Pancreas (tissue), 10 donors: ENCODE measurements at regions not wholly inside any gene's neighbourhood (a gene's known extent, or its start where the extent isn't known, plus 50 kb on each side); places are given as distances from the start of the nearest gene placed in this dataset.

Source experiments
- ATAC-seq, 4 donors: fragments of 200-7000 bp; cut with Tn5 transposase; one replicate each; pipeline versions ENCODE4 v1.8.0 to v1.9.1; 2020; ENCODE audit warnings: mild to moderate bottlenecking in 4 of 4, moderate library complexity in 4 of 4
- DNase-seq, 6 donors: peaks; one replicate each; pipeline ENCODE4 v3.0.0-alpha.2; 2020
- FAIRE-seq: peaks from 2 replicates; lab custom pipeline; 2012; peaks lifted over from hg19 to GRCh38; lab: Jason Lieb, UNC
- H3K27ac ChIP-seq, 4 donors: fragments of 200-600 bp; sonication (generic); 1 replicate in 3 of 4; 2 replicates in 1 of 4; pipeline versions ENCODE4 v1.5.0 to v1.8.0; 2020
- H3K27me3 ChIP-seq, 4 donors: fragments of 200-600 bp; one replicate each; pipeline ENCODE4 v1.8.0; 2021
- H3K36me3 ChIP-seq, 3 donors: fragments of 200-600 bp; sonication (generic) in 1 of 3; one replicate each; pipeline versions ENCODE4 v1.5.0 to v1.8.0; 2020 to 2021
- H3K4me1 ChIP-seq, 3 donors: fragments of 200-600 bp; one replicate each; pipeline ENCODE4 v1.8.0; 2021
- H3K4me3 ChIP-seq, 4 donors: fragments of 200-600 bp; sonication (generic) in 2 of 4; one replicate each; pipeline versions ENCODE4 v1.5.0 to v1.8.0; 2020 to 2021
- H3K9me3 ChIP-seq, 4 donors: fragments of 200-600 bp; one replicate each; pipeline ENCODE4 v1.8.0; 2021
- WGBS, 2 donors: extraction: QIAGEN DNeasy Blood & Tissue Kit; methylation state at CpG; one replicate each; pipeline ENCODE4 v1.1.7; 2013; 5-methylcytosine and 5-hydroxymethylcytosine counted together
- intact Hi-C, 3 donors: fragments of 100-400 bp; cut with DNase I; formaldehyde crosslinking; loops; one replicate each; pipeline versions ENCODE4 v1.11.1 to v1.14.2; 2022
- TF ChIP-seq, protein P1 (sequence below), 4 donors: fragments of 200-600 bp; sonication (generic) in 3 of 4; IDR thresholded peaks; one replicate each; pipeline versions ENCODE4 v1.5.0 to v1.8.0; 2021; ENCODE audit warnings: antibody characterized with exemption in 4 of 4
- donor health status: healthy with polysubstance abuse.
- donor health status: DM: no; HTN: no; CAD: no; lungs with moderate emphysema.
- donor health status: DM: no; HTN: no; CAD: no.
- donor health status: control.
- donor health status: control.
- donor health status: Bipolar disorder and iron deficiency.
- donor health status: DM: yes; HTN: yes; CAD: no.
- donor health status: DM: no; HTN: no; CAD: no.
- donor health status: DM: no; HTN: no; CAD: no.
- donor health status: DM: yes; HTN: yes; CAD: no.

DNA sequence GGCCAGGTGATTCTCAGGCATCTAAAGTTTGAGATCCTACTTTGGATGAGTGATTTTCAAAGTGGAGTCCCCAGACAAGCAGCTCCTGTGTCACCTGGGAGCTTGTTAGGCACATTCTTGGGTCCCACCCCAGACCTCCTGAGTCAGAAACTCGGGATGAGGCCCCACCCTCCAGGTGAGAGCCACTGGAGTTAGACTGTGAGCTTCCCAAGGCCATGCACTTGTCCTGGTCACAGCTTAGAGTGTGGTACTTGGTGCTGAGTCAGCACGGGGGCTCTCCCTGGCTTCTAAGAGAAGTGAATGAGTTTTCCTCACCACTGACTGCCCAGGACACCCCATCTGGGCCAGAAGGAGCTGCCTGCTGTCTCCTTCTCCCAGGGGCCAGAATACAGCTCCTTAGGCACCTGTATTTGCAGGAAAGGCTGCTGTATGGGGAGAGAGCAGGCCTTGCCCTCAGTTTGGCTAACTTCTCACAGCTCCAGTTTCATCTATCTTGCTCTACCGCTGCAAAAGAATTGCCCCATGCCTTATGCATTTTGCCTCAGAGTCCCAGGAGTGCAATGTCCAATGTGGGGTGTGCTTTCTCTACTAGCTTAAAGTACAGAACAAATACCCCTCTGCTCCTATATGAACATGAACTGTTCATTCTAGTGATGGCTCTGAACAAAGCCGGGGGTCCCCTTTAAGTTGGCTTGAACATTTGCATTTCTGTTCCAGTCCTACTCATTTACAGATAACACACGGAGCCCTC, 98.1 kb downstream of the PSMG1 start:
- H3K4me1 ChIP-seq: peaks cover 0 to 5% (median 0%) of the 10 kb centered on the region in 3 donors

DNA sequence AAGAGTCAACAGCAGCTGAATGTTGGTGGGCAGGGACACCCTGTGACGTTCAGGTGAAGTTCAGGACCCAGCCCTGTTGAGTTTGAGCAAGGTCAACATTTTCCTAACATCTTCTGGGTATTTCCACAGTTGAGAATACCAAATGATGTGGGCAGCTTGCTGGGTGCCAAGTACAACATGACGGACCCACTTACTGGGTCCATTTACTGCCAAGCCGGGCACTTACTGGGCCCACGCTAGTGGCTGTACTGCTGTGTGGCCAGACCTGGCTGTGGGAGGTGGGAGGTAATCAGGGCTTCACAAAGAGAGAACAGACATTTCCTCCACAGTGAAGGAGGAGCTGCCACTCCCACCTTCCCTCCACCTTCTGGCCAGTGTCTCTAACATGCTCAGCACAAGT, 99.2 kb downstream of the PSMG1 start:
- Histone ChIP-seq H3K9me3 (no peaks in the 10 kb centered on the region), H3K4me1 (peaks cover 0 to 5% (median 0%) of the 10 kb centered on the region in 3 donors), H3K4me3 (no peak overlapping the region), H3K36me3 (no peaks in the 10 kb centered on the region), H3K27me3 (peaks cover 0 to 5% (median 0%) of the 10 kb centered on the region in 4 donors), H3K27ac (no peak overlapping the region)
- ATAC-seq: no peak
- TF ChIP-seq, protein P1, sequence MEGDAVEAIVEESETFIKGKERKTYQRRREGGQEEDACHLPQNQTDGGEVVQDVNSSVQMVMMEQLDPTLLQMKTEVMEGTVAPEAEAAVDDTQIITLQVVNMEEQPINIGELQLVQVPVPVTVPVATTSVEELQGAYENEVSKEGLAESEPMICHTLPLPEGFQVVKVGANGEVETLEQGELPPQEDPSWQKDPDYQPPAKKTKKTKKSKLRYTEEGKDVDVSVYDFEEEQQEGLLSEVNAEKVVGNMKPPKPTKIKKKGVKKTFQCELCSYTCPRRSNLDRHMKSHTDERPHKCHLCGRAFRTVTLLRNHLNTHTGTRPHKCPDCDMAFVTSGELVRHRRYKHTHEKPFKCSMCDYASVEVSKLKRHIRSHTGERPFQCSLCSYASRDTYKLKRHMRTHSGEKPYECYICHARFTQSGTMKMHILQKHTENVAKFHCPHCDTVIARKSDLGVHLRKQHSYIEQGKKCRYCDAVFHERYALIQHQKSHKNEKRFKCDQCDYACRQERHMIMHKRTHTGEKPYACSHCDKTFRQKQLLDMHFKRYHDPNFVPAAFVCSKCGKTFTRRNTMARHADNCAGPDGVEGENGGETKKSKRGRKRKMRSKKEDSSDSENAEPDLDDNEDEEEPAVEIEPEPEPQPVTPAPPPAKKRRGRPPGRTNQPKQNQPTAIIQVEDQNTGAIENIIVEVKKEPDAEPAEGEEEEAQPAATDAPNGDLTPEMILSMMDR (IDR thresholded peaks at IDR 0.05): no peak
- no peak for DNase-seq
- 63 to 69% methylated on average over 4 of the region's 4 CpGs for WGBS, 2 donors
- no peak for FAIRE-seq
- intact Hi-C loops: no loop called here

More for the DNA sequence above, 98.1 kb downstream of the PSMG1 start:
- no peak overlapping the region for H3K4me3 ChIP-seq
- peaks cover 0 to 5% (median 0%) of the 10 kb centered on the region in 4 donors for H3K27me3 ChIP-seq
- FAIRE-seq (no peak), ATAC-seq (no peak), DNase-seq (no peak)
- H3K9me3 ChIP-seq: no peaks in the 10 kb centered on the region
- H3K36me3 ChIP-seq: no peaks in the 10 kb centered on the region
- TF ChIP-seq, protein P1 (IDR thresholded peaks at IDR 0.05): no peak
- 52 to 67% methylated on average over 5 of the region's 5 CpGs for WGBS, 2 donors
- H3K27ac ChIP-seq: no peak overlapping the region
- intact Hi-C loops: no loop called here

DNA sequence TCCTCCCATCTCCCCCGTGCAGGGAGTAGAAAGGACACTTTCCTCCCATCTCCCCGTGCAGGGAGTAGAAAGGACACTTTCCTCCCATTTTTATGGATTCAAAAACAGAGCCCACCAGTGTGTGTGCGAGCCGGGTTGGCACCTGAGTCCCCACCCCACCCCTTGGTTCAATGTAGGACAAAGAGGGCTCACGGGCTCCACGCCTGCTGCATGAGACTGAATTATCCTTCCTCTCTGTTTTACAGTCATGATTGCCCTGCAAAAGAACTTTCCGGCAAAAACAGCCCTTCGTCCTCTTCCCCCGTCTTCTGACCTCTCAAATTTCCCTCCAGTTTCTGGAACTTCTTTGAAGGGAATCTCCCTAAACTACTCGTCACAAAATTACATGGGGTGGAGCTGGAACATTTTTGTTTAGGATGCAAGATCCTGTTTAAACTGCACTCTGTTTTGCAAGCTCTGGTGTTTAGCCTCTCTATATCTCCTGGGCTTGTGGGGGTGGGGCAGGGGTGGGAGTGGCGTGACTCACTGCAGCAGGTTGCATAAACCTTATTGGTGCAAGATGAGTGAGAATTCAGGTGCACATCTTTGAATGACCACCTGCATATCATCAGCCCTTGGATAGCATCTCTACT, 99.8 kb downstream of the PSMG1 start:
- peak in 2 of 4 donors; percentile 26 to 40 for ATAC-seq
- H3K4me3 ChIP-seq: no peak overlapping the region
- intact Hi-C loops: no loop called here
- peaks cover 0 to 5% (median 0%) of the 10 kb centered on the region in 3 donors for H3K4me1 ChIP-seq
- TF ChIP-seq, protein P1 (IDR thresholded peaks at IDR 0.05): no peak
- H3K9me3 ChIP-seq: no peaks in the 10 kb centered on the region
- H3K36me3 ChIP-seq: no peaks in the 10 kb centered on the region
- no peak overlapping the region for H3K27ac ChIP-seq
- FAIRE-seq: no peak
- H3K27me3 ChIP-seq: peaks cover 0 to 5% (median 0%) of the 10 kb centered on the region in 4 donors
- 37 to 41% methylated on average over 11 of the region's 11 CpGs for WGBS, 2 donors
- DNase-seq: no peak

DNA sequence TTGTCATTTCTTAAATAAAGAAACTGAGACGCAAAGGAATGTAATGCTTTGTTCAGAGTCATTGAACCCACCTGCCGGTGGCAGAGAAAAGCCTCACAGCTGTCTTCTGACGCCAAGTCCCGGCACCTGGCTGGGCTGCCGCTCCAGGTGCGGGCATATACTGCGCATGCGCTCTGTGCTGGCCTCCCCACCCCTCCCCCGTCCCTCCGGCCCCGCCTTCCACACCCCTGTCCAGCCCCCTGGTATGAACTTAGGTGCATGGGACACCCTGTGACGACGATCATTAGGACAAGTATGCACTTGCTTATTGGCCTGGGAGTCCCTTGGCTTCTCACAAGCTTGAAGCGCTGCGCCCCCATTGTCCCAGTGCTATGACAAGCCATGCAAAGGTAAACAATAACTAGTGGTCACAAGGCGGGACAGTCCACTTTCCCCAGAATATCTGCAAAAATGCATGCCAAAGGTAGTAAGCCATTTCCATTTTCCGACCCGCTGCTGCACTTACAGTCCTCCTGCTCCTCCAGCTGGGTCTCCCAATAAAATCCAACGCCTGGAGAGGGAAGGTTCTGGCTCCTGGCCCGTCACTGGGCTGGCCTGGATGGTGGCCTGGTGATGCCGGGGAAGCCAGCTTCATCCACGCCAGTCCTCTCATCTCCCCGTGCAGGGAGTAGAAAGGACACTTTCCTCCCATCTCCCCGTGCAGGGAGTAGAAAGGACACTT, 100.4 kb downstream of the PSMG1 start:
- Histone ChIP-seq H3K4me3 (peak overlapping the region in 1 of 4 donors; percentile 1), H3K4me1 (peaks cover 0 to 5% (median 0%) of the 10 kb centered on the region in 3 donors), H3K9me3 (no peaks in the 10 kb centered on the region), H3K36me3 (no peaks in the 10 kb centered on the region), H3K27ac (no peak overlapping the region), H3K27me3 (peaks cover 0 to 5% (median 0%) of the 10 kb centered on the region in 4 donors)
- FAIRE-seq (no peak), ATAC-seq (peak; percentile 61 to 91 (median 68)), DNase-seq (peak in 4 of 6 donors; percentile 36 to 81 (median 44))
- intact Hi-C loops: no loop called here
- WGBS, 2 donors: 22 to 24% methylated on average over 24 of the region's 24 CpGs
- TF ChIP-seq, protein P1 (IDR thresholded peaks at IDR 0.05): no peak
